B cell (primary cell): ENCODE measurements at regions not wholly inside any gene's neighbourhood (a gene's known extent, or its start where the extent isn't known, plus 50 kb on each side); places are given as distances from the start of the nearest gene placed in this dataset.

ENCODE experiments used
- EZH2 ChIP-seq: IDR thresholded peaks from 2 replicates; pipeline ENCODE4 v1.6.1; 2012; ENCODE audit warnings: borderline replicate concordance, low read depth, mild to moderate bottlenecking, moderate library complexity, low read length; ENCODE audit not compliant: insufficient read depth, poor library complexity, severe bottlenecking
- TF ChIP-seq, protein P1 (sequence below): fragments of 200-600 bp; IDR thresholded peaks from one replicate; pipeline ENCODE4 v1.8.0; 2022; ENCODE audit warnings: antibody characterized with exemption, mild to moderate bottlenecking

DNA sequence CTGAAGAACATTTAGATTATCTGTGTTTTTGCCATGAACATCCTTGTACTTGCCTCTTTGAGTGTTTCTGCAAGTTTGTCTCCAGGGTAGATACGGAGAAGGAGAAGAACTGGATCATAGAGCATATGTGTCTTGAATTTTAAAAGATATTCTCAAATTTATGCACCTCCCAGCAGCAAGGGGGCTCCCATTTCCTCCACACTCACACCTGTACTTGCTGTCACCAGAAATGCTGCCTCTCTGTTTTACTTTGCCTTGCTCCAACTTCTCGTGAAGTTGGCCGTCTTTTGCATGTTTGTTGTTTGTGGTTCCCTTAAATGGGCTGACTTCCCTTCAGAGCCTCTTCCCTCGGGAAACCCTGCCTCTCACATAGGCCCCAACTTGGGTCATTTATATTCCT is 171.0 kb downstream of the TFAP2C start:
- no peak for TF ChIP-seq EZH2
- TF ChIP-seq, protein P1, sequence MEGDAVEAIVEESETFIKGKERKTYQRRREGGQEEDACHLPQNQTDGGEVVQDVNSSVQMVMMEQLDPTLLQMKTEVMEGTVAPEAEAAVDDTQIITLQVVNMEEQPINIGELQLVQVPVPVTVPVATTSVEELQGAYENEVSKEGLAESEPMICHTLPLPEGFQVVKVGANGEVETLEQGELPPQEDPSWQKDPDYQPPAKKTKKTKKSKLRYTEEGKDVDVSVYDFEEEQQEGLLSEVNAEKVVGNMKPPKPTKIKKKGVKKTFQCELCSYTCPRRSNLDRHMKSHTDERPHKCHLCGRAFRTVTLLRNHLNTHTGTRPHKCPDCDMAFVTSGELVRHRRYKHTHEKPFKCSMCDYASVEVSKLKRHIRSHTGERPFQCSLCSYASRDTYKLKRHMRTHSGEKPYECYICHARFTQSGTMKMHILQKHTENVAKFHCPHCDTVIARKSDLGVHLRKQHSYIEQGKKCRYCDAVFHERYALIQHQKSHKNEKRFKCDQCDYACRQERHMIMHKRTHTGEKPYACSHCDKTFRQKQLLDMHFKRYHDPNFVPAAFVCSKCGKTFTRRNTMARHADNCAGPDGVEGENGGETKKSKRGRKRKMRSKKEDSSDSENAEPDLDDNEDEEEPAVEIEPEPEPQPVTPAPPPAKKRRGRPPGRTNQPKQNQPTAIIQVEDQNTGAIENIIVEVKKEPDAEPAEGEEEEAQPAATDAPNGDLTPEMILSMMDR, result no peak
